ENCODE measurements at regions not wholly inside any gene's neighbourhood (a gene's known extent, or its start where the extent isn't known, plus 50 kb on each side); places are given as distances from the start of the nearest gene placed in this dataset.

DNA sequence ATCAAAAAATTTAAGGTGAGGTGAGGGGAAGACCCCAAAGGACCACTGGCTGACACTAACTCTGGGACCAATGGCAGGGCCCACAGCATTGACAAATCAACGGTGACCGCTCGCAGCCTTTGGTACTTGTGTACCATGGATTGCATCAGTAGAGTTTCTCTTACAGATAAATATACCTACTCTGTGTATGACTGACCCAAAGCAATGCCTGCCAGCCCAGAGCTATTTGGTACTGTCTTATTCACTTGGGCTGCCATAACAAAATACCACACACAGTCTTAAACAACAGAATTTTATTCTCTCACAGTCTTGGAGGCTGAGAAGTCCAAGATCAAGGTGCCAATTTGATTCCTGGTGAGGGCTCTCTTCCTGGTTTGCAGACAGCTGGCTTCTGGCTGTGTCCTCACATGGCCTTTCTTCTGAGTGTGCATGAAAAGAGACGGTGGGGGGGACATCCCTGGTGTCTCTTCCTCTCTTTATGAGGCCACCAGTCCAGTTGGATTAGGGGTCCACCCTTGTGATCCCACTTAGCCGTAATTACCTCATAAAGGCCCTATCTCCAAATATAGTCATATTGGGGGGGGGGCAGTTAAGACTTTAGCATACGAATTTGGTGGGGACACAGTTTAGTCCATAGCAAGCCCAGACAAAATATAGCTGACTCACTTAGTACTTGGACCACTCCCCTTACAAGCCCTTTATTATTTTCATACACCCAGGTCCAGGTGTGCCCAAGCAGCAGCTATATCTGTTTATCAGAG, 336.3 kb downstream of the CD83 start:
- DNase-seq (ENCODE audit: low read depth in 1 of 2, low spot score in 1 of 2): no peak

DNA sequence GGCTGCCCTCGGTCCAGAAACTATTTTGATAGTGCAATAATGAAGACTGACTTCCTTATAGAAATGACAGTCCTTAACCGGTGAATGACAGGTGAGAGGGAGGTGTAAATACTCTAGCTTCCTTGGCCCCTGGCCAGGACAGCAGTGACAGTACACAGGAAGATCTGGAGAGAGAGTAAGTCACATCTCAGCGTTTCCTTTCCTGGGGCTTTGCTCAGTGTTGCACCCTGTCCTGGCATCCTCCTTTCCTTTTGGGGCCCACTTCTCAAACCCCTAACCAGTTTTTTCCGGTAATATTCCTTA, 336.9 kb downstream of the CD83 start:
- DNase-seq (ENCODE audit: low read depth in 1 of 2, low spot score in 1 of 2): peak in 1 of 2 donors; percentile 23

DNA sequence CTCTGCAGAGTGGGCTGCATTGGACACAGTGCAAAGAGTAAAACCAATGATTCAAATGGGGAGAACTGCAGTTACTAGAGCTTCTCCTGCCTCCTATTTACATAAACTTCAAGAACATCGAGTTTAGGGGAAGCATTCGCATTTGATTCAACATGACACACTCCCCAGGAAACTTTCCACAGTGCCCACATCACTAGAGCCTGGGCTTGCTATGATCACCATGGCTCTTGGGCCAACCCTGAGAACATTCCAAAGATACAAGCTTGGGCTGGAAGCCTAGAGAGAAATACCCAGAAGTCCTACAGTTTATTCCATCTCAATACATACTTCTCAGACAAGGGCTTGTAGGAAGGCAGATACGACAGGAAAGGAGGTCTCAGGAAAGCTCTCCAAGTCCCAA, 337.9 kb downstream of the CD83 start:
- DNase-seq (ENCODE audit: low read depth in 1 of 2, low spot score in 1 of 2): no peak

DNA sequence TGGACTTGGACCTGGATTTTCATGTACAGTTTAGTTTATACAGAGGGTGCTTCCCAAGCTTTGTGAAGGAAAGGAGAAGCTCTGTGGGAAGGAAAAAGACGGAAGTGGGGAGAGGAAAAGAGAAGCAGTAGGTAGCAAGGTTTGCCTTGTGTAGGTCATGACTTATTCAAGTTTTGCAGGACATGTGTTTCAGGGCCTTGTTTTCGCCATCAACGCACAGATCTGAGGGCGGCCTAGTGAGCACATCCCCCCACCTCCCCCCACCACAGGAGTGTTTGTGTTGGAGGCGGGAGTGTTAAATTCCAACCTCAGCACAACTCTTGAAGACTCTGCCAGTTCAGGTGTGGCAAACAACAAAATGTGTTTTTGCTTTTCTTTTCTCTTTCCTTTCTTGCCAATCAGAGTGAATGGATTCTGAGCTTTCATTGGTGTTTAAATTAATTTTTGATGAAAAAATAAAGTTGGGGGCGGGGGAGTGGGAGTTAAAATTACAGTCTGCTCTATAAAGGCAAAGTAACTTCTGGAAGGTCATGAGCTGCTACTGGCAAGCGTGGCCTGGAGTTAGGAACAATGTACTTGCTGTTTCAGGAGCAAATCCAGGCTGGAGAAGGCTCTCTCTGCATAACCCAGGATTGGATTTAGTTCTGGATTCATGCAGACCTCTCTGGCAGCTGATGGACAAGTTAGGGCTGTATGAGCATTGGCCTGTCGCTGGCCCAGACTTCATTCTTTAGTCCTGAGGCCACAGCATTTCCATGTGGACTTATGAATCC, 338.5 kb downstream of the CD83 start:
- no peak for DNase-seq (ENCODE audit: low read depth in 1 of 2, low spot score in 1 of 2)

DNA sequence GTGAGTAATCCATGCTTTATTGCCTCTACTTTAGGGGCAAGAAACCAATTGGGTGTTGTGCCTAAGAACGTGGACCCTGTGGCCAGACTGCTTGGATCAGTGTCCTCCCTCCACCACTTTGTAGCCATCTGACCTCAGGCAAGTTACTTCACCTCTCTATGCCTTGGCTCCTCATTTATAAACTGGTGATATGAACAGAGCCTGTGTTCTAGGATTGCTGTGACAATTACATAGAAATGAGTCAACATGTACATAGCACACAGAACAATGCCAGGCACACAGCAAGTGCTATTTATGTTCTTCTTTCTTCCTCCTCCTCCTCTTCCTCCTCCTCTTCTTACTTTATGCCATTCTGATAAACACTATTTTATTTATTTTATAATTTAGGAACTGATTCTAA, 339.4 kb downstream of the CD83 start:
- DNase-seq (ENCODE audit: low read depth in 1 of 2, low spot score in 1 of 2): no peak

DNA sequence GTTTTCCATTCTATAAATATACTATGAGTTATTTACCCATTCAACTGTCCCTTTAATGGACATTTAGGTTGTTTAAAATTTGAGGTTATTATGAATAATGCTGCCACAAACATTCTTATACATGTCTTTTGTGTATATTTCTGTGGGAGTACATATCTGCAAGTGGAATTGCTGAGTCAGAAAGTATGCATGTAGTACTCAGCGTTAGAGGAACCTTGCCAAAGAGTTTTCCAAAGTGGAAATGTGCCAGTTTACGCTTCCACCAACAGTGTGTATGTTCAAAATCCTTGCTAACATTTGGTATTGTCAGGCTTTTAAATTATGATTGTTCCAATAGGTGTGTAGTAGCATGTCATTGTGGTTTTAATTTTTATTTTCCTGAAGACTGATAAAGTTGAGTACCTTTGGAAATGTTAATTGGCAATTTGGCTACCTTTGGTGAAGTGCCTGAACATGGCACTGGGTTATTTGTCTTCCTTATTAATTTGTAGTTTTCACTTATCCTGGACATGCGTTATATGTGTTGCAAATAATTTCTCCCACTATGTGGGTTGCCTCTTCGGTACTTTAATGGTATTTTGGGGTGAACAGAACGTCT, 341.2 kb downstream of the CD83 start:
- no peak for DNase-seq (ENCODE audit: low read depth in 1 of 2, low spot score in 1 of 2)

DNA sequence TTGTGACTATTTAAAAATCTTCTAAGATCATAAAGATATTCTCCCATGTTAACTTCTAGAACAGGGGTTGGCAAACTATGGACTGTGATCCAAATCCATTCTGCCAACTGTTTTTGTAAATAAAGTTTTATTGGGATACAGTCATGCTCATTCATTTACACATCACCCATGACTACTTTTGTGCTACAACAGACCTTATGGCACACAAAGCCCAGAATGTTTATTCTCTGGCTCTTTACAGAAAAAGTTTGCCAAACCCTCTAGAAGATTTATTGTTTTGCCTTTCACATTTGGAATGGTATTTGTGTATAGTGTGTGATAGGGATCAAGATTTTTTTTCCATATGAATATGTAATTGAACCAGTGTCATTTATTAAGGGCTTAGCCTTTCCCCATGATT, 341.7 kb downstream of the CD83 start:
- DNase-seq (ENCODE audit: low read depth in 1 of 2, low spot score in 1 of 2): no peak

DNA sequence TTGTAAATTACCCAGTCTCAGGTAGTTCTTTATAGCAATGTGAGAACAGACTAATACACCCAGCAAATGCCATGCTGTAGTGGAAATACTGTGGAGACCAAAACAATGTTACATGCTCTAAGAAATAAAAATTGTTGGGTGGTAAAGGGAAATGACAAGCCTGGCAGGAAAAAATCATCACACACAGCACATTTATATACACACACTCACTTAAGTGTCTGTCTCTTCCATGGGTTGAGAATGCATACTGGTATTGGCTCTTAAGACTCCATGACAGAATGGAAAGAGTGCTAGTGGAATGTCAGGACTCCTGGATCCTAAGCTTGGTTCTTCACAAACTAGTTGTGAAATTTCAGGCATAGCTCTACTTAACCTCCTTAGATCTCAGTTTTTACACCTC, 343.0 kb downstream of the CD83 start:
- no peak for DNase-seq (ENCODE audit: low read depth in 1 of 2, low spot score in 1 of 2)

DNA sequence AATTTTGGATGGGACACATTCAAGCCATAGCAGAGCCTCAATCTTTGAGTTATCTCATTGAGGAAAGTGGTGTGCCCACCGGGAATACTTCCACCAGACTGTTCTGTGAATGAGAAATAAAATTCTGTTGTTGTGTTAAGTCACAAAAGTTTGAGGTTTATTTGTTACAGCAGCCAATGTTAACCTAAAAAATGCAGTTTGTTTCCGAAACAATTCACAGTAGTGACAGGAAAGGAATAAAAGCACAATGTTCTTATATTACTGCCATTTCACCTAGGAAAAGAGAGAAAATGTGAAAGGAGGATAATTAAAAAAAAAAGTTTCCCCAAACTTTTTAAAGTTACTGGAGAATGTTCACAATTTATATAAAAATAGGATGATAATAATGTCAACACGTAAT, 344.6 kb downstream of the CD83 start:
- DNase-seq (ENCODE audit: low read depth in 1 of 2, low spot score in 1 of 2): no peak

DNA sequence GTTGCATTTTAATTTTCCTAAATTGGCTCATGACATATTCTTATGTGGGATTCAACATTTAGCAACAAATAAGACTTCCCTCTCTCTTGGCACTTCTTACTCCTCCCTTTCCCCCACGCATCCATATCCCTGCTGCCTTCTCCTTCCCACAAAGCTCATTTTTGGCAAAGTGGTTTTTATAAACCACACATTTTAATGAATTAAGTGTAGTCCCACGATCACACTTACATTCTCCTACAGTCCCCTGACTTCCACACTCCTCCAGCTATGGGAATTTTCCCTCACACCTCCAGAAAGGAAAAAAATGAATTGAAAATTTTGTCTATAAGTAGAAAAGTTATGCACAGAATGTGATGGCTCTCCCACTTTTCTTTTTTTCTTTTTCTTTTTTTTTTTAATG, 345.0 kb downstream of the CD83 start:
- DNase-seq (ENCODE audit: low read depth in 1 of 2, low spot score in 1 of 2): no peak

DNA sequence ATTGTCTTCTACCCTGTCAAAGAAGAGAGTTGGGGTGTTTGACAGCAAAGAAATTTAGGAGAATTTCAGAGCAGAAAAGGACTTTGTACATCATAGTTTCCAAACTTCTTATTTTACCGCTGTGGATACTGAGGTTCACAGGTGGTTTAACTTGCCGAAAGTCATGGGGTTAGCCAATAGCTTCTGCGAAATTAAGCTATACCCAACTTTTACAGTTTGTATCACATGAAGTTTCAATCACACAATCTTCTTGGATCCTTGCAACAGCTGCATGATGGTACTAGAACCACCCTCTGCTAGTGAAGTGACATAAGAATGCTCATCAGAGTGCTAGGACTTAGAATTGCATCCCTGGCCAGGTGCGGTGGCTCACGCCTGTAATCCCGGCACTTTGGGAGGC, 345.5 kb downstream of the CD83 start:
- no peak for DNase-seq (ENCODE audit: low read depth in 1 of 2, low spot score in 1 of 2)

DNA sequence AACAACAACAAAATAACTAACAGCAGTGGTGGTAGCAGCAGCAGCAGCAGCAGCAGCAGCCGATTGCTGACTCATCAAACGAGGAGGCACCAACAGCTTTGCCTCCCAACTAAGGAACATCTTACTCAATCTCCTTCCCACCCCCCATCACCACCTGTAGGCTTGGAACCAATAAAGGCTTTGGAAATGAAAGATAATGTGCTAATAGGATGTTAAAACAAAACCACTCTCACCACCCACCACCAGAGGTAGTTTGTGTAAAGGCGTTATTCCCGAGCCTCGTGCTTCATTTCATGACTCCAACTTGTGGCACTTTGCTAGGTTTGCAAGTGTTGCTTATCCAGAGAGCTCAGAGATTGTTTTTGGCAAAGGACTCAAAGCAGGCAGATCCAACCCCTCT, 346.5 kb downstream of the CD83 start:
- no peak for DNase-seq (ENCODE audit: low read depth in 1 of 2, low spot score in 1 of 2)

DNA sequence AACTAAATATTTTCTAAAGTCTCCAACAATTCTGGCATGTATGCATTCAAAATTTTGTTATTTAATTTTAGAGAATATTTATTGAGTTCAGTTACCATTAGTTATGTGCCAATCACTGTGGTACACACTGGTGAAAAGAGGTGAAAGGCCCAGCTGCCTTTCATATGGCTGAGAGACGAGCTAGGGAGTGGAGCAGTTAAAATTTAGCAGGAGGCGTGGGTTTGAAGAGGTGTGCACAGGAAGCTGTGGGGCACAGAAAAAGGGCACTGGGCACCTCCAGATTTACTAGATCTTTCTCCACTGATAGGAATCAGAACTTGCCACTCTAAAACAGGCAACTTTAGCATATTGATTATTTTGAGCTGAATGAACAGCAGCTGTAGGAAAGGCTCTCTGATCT, 347.1 kb downstream of the CD83 start:
- DNase-seq (ENCODE audit: low read depth in 1 of 2, low spot score in 1 of 2): no peak

DNA sequence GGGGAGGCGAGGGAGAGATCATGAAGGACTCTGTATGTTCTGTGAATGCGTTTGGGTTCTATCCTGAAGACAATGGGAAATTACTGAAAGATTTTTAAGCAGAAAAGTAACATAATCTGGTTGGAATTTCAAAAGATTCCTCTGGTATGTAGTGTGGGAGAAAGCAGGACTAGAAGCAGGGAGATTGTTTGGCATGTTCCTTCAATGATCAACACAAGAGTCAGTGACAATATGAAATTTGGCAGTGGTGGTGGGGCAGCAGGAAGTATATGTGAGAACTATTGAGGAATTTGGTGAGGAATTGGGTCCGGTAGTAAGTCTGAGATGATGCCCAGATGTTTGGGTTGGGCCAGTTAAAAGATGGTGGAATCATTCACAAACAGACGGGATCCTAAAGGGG, 348.7 kb downstream of the CD83 start:
- no peak for DNase-seq (ENCODE audit: low read depth in 1 of 2, low spot score in 1 of 2)

DNA sequence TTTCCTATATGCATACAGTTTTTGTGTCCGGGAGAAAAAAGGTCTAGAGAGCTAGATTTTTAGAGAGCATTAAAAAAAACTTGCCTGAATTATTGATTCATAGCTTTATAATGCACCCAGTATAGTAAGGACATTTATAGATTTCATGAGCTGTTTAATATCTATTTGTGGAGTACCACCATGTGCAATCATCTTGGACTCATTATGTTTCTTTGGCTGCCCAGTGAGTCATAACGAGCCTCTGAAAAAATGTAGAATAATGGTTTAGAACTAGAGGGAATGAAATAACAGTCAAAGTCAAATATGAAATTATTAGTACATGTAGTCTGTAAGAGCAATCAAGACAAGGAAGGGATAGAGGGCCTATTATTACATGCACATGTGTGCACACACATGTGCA, 350.0 kb downstream of the CD83 start:
- no peak for DNase-seq (ENCODE audit: low read depth in 1 of 2, low spot score in 1 of 2)

DNA sequence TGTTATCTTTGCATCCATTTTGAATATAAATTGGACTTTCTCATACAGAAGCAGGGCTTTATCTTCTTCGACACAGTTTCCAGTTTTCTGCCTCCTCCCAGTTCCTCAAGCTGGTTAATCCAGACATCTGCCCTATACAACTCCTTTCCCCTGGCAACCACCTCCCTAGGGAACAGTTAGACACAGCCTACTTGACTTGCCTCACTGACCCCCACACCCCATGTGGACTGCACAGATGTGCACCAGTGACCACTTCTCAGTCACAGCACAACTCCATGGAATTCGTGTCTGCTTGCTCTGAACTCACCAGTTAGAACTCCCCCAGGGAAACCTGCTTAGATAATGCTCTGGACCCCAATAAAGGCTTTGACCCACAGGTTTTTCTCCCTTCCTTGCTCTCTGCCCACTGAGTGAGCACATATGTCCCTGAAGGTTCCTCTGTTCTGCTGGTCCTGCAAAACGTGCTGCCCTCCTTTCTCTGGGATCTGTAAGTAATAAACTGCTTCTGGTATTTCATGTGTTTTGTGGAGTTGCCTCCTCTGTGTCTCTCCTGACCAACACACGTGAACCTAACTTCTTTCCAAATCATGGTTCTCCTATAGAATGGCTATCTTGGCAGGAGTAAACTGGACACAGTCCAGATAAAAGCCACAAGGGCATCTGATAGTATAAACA, 351.2 kb downstream of the CD83 start:
- no peak for DNase-seq (ENCODE audit: low read depth in 1 of 2, low spot score in 1 of 2)

DNA sequence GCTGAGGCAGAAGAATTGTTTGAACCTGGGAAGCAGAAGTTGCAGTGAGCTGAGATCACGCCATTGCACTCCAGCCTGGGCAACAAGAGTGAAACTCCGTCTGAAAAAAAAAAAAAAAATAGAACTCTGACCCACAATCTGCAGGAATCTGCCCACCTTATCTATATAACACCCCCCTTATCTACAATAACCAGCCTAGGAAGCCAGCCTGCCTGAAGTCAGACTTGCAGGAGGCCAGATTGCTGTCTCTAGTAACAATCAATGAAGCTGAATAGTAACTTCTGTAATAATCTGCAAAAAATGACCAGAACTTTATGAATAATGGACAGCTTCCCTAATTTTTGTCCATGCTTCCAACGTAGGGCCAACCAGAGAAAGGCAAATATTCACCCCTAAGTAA, 352.5 kb downstream of the CD83 start:
- no peak for DNase-seq (ENCODE audit: low read depth in 1 of 2, low spot score in 1 of 2)

DNA sequence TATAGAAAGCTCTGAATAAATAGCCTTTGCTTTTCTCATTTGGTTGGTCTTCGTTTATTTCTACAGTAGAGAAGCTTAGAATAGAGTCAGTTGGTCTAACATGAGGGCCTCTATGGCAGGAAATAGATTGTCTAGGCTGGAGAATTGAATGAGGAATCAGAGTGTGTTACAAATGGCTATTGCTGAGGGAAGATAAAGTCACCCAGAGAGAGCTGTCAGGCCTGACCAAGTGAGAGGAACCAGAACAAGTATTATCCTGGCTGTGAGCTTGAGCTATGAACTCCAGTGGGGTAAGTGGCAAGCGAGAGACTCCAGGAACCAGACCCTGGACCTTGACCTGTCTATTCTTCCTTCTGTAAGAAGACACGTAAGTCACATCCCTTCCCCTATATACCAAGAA, 353.1 kb downstream of the CD83 start:
- no peak for DNase-seq (ENCODE audit: low read depth in 1 of 2, low spot score in 1 of 2)

DNA sequence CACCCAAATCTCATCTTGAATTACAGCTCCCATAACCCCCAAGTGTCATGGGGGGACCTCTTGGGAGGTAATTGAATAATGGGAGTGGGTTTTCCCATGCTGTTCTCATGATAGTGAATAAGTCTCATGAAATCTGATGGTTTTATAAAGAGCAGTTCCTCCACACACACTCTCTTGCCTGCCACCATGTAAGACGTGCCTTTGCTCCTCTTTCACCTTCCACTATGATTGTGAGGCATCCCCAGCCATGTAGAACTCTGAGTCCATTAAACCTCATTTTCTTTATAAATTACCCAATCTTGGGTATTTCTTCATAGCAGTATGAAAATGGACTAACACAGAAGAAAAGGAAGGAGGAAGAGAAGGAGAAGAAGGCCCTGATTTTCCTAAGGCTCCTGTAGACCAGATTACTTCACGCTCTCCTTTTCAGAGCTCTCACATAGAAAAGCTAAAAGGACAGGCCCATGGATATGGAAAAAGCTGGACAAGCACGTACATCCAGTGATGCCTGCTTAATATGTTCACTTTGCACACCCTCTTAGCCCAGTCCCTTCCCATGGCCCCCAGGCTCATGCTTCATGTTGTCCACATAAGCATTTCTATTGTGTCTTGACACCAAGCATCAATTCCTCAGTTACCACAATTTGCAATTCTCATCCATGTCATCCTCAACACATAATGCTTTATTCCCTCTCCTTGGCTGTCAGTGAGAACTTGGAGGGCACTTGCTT, 354.8 kb downstream of the CD83 start:
- DNase-seq (ENCODE audit: low read depth in 1 of 2, low spot score in 1 of 2): no peak

DNA sequence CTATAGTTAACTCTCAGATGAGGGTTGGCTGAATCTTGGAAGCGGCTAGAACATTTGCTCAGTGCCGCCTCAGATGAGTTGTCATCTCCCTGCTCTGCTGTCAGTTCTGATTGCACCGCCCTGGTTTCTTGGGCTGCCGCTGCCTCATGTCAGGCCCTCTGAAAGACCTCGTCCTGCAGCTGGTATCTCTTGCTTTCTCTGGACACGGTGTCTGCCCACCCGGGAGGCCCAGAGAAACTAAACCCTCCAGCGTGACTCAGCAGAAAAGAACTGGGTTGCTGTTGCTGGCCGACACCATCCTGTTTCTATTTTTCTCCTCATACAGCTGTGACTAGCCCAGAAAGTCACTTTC, 355.4 kb downstream of the CD83 start:
- DNase-seq (ENCODE audit: low read depth in 1 of 2, low spot score in 1 of 2): no peak

DNA sequence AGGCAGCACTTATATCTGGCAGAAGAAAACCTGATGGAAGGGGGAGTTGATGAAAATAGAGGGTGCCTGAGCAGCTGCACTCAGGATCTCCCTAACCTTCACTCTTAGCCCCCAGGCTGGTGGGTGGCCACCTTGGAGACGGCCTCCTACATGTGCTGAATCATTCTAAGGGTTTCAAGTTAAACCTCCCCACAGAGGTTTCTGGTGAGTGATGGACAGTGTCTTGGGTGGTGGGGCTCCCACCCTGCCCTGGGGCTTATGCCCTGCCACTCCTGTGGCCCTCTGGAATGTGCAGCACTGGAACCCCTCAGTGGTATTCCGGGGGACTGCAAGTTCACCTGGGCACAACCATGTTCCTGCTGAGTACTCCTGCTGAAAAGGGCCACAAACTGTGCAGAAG, 357.2 kb downstream of the CD83 start:
- no peak for DNase-seq (ENCODE audit: low read depth in 1 of 2, low spot score in 1 of 2)

DNA sequence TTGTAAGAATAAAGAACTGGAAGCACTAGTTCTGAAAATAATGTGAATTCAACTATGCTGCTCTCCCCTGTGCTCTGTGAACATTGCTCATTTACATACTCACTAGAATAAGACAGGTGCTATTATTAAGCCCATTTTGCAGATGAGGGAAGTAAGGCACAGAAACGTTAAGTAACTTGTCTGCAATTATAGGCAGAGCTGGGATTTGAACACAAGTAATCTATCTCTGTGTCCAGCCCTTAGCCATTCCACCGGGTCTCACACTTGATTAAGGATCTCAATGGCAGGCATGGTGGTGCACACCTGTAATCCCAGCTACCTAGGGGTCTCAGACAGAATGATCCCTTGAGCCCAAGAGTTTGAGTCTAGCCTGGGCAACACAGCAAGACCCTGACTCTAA, 357.7 kb downstream of the CD83 start:
- DNase-seq (ENCODE audit: low read depth in 1 of 2, low spot score in 1 of 2): no peak
